ENCODE measurements at regions not wholly inside any gene's neighbourhood (a gene's known extent, or its start where the extent isn't known, plus 50 kb on each side); places are given as distances from the start of the nearest gene placed in this dataset.

DNA sequence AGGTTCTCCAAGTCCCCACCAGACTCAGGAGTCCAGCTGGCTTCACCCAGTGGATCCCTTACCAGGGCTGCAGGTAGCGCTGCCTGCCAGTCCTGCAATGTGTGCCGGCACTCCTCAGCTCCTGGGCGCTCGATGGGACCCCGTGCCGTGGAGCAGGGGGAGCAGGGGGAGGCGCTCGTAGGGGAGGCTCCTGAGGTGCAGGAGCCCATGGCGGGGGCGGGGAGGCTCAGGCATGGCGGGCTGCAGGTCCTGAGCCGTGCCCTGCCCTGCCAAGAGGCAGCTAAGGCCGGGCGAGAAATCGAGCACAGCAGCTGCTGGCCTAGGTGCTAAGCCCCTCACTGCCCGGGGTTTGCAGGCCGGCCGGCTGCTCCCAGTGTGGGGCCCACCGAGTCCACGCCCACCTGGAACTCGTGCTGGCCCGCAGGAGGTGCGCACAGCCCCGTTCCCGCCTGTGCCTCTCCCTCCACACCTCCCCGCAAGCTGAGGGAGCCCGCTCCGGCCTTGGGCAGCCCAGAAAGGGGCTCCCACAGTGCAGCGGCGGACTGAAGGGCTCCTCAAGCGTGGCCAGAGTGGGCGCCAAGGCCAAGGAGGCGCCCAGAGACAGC, 792.9 kb upstream of the CCDC179 start:
- DNase-seq (ENCODE audit: low spot score) = no peak
- TF ChIP-seq, protein P1, sequence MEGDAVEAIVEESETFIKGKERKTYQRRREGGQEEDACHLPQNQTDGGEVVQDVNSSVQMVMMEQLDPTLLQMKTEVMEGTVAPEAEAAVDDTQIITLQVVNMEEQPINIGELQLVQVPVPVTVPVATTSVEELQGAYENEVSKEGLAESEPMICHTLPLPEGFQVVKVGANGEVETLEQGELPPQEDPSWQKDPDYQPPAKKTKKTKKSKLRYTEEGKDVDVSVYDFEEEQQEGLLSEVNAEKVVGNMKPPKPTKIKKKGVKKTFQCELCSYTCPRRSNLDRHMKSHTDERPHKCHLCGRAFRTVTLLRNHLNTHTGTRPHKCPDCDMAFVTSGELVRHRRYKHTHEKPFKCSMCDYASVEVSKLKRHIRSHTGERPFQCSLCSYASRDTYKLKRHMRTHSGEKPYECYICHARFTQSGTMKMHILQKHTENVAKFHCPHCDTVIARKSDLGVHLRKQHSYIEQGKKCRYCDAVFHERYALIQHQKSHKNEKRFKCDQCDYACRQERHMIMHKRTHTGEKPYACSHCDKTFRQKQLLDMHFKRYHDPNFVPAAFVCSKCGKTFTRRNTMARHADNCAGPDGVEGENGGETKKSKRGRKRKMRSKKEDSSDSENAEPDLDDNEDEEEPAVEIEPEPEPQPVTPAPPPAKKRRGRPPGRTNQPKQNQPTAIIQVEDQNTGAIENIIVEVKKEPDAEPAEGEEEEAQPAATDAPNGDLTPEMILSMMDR (IDR thresholded peaks at IDR 0.05) = no peak
- no peak overlapping the region for H3K27ac ChIP-seq

GRCh38 chr11:23668324-23668723, 808.0 kb upstream of the CCDC179 start:
- no peak for DNase-seq (ENCODE audit: low spot score)
- no peak overlapping the region for H3K27ac ChIP-seq
- H3K4me3 ChIP-seq = no peak overlapping the region
- TF ChIP-seq, protein P1 (IDR thresholded peaks at IDR 0.05) = no peak

More for the DNA sequence above, 792.9 kb upstream of the CCDC179 start:
- no peak overlapping the region for H3K4me3 ChIP-seq

DNA sequence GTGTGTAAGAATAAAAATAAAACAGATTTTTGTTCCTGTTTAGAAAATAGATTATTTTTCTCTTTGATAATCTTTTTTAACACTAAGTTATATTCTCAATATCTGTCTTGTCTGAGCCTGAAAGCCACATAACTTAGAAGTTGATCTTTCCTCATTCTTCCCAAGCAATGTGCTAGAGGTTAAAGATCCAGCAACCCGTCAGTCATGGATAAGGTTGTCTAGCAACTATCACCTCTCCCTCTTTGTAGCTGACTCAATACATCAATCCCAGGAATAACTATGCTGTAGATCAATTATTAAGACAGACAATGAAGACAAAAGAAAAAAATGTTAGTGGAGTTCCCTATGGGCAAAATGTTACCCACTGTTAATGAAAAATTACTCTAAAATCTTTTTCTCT, 813.1 kb upstream of the CCDC179 start:
- TF ChIP-seq, protein P1 (IDR thresholded peaks at IDR 0.05) = no peak
- no peak for DNase-seq (ENCODE audit: low spot score)
- no peak overlapping the region for H3K4me3 ChIP-seq
- no peak overlapping the region for H3K27ac ChIP-seq

DNA sequence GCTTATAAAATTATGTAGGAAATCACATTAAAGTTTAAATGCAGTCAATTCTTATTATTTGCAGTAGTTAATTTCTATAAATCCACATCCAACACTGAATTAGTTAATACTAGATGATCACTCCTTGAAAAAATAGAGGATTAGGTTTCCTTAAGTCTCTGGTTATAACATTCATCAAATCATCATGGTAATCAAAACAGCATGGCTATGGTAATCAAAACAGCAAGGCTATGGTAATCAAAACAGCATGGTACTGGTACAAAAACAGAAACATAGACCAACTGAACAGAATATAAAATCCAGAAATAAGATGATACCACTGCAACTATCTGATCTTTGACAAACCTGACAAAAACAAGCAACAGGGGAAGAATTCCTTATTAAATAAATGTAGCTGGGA, 814.6 kb upstream of the CCDC179 start:
- Histone ChIP-seq H3K27ac (no peak overlapping the region), H3K4me3 (no peak overlapping the region)
- no peak for DNase-seq (ENCODE audit: low spot score)
- TF ChIP-seq, protein P1 (IDR thresholded peaks at IDR 0.05) = no peak

GRCh38 chr11:23679041-23679440, 817.8 kb upstream of the LUZP2 start:
- TF ChIP-seq, protein P1 (IDR thresholded peaks at IDR 0.05) = no peak
- no peak for DNase-seq (ENCODE audit: low spot score)
- Histone ChIP-seq H3K27ac (no peak overlapping the region), H3K4me3 (no peak overlapping the region)

DNA sequence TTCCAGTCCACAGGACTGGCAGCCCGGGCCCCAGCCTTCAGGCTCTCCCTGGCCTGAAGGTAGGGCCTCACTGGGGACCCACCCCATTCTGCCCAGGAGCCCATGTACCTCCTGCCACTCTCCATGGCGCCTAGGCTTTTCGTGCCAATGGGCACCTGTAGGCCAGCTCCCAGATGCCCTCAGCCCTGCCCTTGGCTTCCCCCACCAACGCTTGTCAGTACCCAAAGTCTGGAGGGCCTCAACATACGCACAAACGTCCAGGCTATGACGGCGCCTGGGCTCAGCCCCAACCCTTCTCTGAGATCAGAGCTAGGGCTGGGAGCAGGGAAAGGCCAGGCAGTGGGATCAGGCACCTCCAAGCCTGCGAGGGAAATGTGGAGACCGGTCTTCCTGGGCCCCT, 816.9 kb upstream of the LUZP2 start:
- Histone ChIP-seq H3K27ac (no peak overlapping the region), H3K4me3 (no peak overlapping the region)
- DNase-seq (ENCODE audit: low spot score) = no peak
- TF ChIP-seq, protein P1 (IDR thresholded peaks at IDR 0.05) = no peak

DNA sequence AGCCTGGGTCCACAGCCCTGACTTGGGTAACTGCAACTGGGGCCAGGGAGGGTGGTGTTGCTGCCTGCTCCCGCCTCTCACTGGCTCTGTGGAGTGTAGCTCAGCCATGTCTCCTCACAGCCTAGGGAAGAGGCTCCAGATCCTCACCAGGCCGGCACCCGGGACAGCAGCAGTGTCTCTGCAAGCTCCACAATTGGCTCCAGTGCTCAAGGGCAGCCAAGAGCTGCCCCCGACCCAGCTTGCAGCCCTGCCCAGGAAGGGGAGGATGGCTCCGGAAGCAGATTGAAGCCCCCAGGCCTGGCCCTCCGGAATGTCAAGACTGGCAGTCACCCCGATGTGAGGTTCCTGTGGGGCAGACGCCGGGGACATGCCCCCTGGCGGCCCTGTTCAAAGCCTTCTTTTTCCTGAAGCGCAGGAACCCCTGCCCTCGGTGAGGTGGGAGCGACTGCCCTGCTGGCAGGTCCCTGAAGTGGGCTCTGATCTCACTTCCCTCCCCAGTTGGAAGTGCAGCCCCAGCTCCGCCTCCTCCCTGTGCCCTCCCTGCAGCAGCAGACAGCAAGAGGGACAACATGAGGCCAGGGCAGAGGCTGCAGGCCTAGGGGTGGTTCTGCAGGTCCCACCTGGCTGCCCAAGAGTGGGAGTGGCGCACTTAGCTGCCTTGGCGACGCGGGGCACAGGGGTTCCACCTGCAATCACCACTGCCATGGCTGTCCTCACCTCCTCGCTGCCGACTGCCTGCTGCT, 816.2 kb upstream of the LUZP2 start:
- Histone ChIP-seq H3K27ac (no peak overlapping the region), H3K4me3 (no peak overlapping the region)
- DNase-seq (ENCODE audit: low spot score) = no peak
- TF ChIP-seq, protein P1 (IDR thresholded peaks at IDR 0.05) = no peak

All from coronary artery (tissue), 2 donors.